Stimulated activated CD4-positive, alpha-beta T cell treated with anti-CD3 and anti-CD28 coated beads, Interleukin-2, amount 100 ng/mL, for 24 hours (primary cell): ENCODE measurements at regions not wholly inside any gene's neighbourhood (a gene's known extent, or its start where the extent isn't known, plus 50 kb on each side); places are given as distances from the start of the nearest gene placed in this dataset.
"Not testable (repeated sequence)": the region's sequence is repeated elsewhere in the genome, so short reads cannot be mapped to it uniquely, and the experiment has no call there.

Source experiments
- DNase-seq, 2 donors: peaks; one replicate each; pipeline ENCODE4 v3.0.0-alpha.2; 2020

GRCh38 chr6:153525998-153526397 lies 394.9 kb upstream of the RGS17 start:
- no peak for DNase-seq

GRCh38 chr6:153523390-153523789 lies 392.3 kb upstream of the RGS17 start:
- DNase-seq, result no peak

- no peak for DNase-seq
Observed at GRCh38 chr6:153511896-153512496, 380.9 kb upstream of the RGS17 start.

DNA sequence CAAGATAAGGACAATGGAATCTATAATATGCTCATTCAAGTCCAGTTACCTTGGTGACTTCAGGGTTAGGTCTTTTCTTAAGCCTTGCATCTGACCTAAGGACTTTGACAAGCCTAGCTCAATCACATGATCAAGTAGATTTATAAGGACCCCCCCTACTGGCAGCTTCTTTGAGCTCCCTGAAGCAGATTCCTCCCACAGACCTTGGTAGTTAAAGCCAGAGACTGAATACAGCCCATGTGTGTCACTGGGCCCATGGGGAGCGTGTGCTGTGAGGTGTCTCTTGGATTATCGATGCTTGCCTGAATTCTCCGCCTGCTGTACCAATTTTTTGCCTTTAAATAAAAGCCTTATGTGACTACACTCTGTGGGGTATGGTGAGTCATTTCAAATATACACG lies 372.7 kb upstream of the RGS17 start:
- DNase-seq, result no peak

DNA sequence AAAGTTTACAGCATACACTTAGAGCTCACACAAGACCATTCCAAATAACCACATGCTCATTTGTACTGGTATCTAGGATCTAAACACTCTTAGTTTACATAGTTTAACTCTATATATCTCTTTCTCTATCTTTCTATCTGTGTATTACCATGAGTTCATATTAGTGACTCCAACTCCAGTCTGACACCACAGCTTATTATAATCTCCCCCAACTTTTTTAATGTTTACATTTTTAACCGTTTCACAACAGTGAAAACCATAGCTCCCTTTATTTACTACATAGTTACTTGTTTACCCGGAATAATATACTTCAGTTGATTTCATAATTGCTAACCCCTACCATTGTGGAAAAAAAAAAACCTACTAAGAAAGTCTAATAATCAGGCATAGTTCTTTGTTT lies 362.4 kb upstream of the RGS17 start:
- DNase-seq, result no peak

GRCh38 chr6:153489479-153489878 lies 358.4 kb upstream of the RGS17 start:
- no peak for DNase-seq

DNA sequence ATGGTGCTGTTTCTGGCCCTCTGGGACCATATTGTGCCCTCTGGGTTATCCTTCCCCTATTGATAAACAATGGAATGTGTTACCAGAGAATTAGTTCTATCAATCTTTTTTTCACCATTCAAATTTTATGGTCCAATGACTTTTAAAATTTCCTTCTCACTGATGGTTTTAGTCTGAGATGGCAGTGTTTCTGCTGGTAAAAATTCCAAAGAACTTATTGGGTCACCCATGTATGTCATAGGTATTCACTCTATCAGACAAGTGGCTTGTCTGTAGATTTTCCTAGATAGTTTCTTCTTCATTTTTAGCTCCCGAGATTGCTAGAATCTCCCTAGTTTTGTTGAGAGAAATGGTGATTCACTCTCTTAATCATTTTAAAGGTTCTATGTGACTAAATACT lies 357.2 kb upstream of the RGS17 start:
- no peak for DNase-seq

GRCh38 chr6:153485072-153485471 lies 354.0 kb upstream of the RGS17 start:
- no peak for DNase-seq

DNA sequence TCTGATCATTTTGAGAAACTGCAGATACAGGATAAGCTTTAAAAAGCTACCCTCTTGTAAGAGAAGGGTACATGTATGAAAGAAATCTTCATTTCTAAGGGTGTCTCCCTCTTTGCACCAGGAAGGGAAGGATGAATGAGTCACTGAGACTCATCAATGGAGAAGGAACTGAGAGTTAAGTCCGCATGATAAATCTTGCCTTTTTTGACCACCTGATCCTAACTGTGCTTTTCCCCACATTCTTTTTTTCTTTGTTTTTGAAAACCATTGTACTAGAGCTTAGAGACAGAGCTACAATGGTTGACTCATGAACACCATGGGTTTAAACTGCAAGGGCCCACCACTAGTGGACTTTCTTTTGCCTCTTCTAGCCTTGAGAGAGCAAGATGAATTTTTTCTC lies 353.0 kb upstream of the RGS17 start:
- DNase-seq, result no peak

DNA sequence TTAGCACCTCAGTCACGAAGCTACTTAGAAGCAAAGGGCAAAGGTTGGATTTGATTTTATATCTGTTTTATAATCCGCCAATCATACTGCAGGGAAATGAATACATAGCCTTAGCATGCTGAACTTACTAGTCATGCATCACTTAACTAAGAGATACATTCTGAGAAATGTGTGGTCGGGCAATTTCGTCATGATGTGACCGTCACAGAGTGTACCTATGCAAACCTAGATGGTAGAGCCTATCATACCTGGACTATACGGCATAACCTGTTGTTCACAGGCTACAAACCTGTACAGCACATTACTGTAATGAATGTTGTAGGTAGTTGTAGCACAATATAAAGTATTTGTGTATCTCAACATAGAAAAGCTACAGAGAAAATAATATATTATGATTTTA lies 345.2 kb upstream of the RGS17 start:
- no peak for DNase-seq

GRCh38 chr6:153465050-153465449 lies 334.0 kb upstream of the RGS17 start:
- DNase-seq, result no peak

DNA sequence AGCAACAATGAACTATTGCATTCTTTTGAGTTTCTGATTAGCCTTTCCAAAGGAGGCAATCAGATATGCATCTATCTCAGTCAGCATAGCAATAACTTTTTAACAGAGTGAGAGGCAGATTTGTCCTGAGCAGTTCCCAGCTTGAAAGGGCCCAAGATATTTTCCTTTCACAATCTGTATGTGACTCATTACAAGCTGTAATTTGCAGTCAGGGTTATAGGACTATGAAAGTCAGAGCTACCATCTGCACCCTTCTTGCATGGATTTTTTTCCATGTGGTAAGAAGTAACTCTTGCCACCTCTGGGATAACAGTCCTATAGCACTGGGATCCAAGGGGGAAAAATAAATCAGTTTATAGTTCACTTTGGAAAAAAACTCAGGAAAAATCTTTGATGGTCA lies 318.2 kb upstream of the RGS17 start:
- no peak for DNase-seq

DNA sequence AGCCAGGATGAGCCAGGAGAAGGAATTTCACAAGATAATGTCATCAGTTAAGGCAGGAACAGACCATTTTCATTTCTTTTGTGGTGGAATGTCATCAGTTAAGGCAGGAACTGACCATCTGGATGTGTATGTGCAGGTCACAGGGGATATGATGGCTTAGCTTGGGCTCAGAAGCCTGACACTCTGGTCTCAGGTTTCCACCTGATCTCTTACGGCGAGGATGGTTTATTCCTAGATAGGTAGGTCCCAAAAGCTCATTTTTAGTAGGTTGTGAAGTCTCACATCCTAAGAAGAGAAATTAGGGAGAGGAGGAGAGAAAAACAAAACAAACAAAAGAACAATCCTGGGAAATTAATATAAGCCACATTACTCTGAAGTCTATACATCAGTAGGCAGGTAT lies 311.7 kb upstream of the RGS17 start:
- not testable (repeated sequence) for DNase-seq

DNA sequence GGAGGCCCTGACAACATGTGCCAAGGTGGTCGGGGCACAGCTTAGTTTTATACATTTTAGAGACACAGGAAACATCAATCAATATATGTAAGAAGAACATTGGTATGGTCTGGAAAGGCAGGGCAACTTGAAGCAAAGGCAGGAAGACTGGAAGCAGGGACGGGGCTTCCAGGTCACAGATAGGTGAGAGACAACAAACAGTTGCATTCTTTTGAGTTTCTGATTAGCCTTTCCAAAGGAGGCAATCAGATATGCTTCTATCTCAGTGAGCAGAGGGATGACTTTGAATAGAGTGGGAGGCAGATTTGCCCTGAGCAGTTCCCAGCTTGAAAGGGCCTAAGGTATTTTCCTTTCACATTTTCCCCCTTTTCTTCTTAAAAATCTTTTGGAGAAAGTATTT lies 311.0 kb upstream of the RGS17 start:
- DNase-seq, result no peak

DNA sequence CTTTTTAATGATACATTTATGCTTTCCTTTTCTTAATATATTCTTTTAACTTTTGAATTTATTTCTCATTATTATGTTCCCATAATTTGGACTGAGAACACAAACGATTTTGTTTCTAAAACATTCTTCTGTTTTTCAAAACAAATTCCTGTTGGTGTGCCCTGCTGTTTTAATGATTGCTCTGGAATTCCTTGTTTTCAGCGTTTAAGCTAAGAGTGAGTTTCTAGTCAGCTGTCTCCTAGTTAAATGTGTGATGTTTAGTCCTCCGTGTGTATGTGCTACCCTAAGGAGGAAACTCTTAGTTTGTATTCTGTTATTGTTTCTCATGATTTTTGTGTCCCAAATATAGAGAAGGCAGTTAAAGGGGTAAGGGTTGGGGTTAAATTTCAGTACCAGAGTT lies 306.1 kb upstream of the RGS17 start:
- DNase-seq, result no peak

DNA sequence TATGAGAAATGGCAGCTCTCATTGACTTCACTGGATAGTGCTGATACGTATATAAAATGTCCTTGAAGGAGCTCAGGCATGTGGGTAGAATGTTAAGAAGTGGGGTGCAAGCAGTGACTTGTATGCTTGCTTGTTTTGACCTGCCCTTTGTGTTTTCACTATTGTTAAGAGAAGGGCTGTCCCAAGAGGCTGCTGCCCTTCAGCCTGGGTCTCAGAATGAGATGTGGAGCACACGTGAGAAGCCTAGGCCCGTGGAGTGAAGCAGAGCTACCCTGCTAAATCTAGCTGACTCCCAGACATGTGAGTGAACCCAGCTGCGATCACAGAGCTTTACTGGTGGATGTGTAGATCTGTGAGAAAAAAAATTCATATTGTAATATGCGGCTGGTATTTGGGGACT lies 305.3 kb upstream of the RGS17 start:
- no peak for DNase-seq

DNA sequence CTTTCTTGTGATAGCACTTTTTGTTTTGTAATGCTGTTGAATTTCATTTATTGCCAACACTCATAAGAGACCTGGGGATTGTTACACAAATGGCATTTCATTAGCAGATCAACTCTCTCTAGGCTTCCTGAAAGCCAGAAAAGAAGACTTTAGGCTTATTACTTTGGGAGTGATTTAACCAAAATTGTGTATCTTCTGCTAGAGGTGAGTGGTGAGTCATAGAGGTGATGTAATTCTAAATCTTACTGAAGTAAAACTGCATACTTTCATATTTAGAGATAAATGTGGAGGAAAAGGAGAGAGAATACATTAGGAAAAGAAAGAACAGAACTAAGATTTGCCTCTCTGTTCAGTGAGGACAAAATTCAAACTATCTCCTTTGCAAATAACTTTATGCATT lies 304.7 kb upstream of the RGS17 start:
- DNase-seq, result no peak

- no peak for DNase-seq
Observed at GRCh38 chr6:153425536-153425935, 294.5 kb upstream of the RGS17 start.

GRCh38 chr6:153424719-153425400 lies 293.8 kb upstream of the RGS17 start:
- DNase-seq, result no peak

DNA sequence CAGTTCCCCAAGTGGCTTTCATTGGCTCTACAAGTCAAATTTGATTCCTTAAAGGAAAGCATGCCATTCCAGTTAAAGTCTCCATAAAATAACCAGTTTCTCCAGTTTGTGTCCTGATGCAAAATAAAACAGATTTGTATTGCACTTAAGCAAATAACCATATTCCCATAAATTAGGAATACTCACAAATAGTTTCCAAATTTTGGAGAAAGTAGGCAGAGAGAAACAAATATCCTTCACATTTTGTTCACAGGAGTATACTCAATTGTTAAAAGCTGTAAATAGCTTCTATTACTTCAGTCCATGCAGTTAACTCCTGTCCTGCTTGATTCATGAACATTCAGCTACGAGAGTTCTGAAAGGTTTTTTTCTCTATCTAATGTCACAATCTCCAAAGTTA lies 281.4 kb upstream of the RGS17 start:
- no peak for DNase-seq

- DNase-seq, result no peak
Observed at GRCh38 chr6:153411070-153411648, 280.1 kb upstream of the RGS17 start.

- no peak for DNase-seq
Observed at GRCh38 chr6:153405931-153406330, 274.8 kb upstream of the RGS17 start.

- DNase-seq, result no peak
Observed at GRCh38 chr6:153401751-153402150, 270.7 kb upstream of the RGS17 start.

DNA sequence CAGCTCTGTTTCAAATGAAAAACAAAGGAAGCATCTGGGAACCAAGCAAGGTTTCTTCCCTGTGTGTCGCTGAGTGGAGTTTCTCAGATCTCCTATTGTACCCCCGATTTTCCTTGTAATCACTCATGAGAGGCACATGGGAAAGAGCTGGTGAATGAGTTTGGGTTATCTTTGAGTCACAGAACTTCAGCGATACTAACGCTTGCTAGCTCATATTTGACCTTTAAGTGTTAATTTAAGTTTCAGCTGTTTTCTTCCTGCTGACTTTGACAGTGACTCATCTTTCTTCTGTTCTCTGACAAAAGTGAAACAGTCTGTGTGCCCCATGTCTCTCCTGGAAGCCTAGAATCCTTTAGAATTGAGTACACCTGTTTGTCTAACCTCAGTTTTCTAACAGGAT lies 261.1 kb upstream of the RGS17 start:
- DNase-seq, result no peak

DNA sequence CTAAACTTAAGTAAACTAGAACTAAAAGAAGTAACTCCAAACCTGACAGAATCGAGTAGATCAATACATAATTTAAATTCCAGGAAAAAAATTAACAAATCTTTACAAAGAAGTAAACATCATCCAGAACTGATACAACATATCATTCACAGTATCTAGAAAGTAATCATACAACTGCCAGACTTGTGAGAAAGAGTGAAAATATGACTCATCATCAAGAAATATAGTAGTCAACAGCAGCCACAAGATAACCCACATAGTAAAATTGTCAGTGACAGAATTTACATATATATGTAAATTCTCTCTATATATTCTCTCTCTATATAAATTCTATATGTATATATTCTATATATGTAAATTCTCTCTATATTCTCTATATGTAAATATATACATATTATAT lies 242.8 kb upstream of the RGS17 start:
- DNase-seq, result no peak
